MM.1S (cell line): ENCODE measurements at regions not wholly inside any gene's neighbourhood (a gene's known extent, or its start where the extent isn't known, plus 50 kb on each side); places are given as distances from the start of the nearest gene placed in this dataset.

Experiments used
- CTCF ChIP-seq: fragments of 300-600 bp; sonication (generic); IDR thresholded peaks from 2 replicates; pipeline ENCODE4 v1.5.1; 2016; ENCODE audit warnings: antibody characterized with exemption, low read length, mixed read lengths
- EZH2 ChIP-seq: fragments of 300-600 bp; sonication (generic); optimal IDR thresholded peaks from 2 replicates; pipeline ENCODE3; 2017; ENCODE audit warnings: low read depth, mild to moderate bottlenecking, antibody characterized with exemption, low read length, mixed read lengths
- EZH2phosphoT487 ChIP-seq: fragments of 300-600 bp; sonication (generic); IDR thresholded peaks from 2 replicates; pipeline ENCODE4 v1.6.1; 2018; ENCODE audit warnings: antibody characterized with exemption, low read length

- TF ChIP-seq CTCF: no peak
- no peak for TF ChIP-seq EZH2
- no peak for TF ChIP-seq EZH2phosphoT487
These were observed 969.6 kb downstream of the STIM2 start for GRCh38 chr4:27830251-27830650.
